Neural progenitor cell (in vitro differentiated cells): ENCODE measurements at regions not wholly inside any gene's neighbourhood (a gene's known extent, or its start where the extent isn't known, plus 50 kb on each side); places are given as distances from the start of the nearest gene placed in this dataset.

Experiments used
- EZH2 ChIP-seq: fragments of 200-600 bp; sonication (generic); IDR thresholded peaks from 2 replicates; pipeline ENCODE4 v1.6.1; 2017; ENCODE audit warnings: antibody characterized with exemption, mild to moderate bottlenecking, moderate library complexity
- TF ChIP-seq, protein P1 (sequence below): fragments of 200-600 bp; sonication (generic); IDR thresholded peaks from 2 replicates; pipeline ENCODE4 v1.5.1; 2017; ENCODE audit warnings: antibody characterized with exemption, mild to moderate bottlenecking

- TF ChIP-seq, protein P1, sequence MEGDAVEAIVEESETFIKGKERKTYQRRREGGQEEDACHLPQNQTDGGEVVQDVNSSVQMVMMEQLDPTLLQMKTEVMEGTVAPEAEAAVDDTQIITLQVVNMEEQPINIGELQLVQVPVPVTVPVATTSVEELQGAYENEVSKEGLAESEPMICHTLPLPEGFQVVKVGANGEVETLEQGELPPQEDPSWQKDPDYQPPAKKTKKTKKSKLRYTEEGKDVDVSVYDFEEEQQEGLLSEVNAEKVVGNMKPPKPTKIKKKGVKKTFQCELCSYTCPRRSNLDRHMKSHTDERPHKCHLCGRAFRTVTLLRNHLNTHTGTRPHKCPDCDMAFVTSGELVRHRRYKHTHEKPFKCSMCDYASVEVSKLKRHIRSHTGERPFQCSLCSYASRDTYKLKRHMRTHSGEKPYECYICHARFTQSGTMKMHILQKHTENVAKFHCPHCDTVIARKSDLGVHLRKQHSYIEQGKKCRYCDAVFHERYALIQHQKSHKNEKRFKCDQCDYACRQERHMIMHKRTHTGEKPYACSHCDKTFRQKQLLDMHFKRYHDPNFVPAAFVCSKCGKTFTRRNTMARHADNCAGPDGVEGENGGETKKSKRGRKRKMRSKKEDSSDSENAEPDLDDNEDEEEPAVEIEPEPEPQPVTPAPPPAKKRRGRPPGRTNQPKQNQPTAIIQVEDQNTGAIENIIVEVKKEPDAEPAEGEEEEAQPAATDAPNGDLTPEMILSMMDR, result no peak
- TF ChIP-seq EZH2, result no peak
Observed at GRCh38 chr4:159937595-159937994, 834.7 kb downstream of the RAPGEF2 start.
